T follicular helper cell (primary cell): ENCODE measurements at regions not wholly inside any gene's neighbourhood (a gene's known extent, or its start where the extent isn't known, plus 50 kb on each side); places are given as distances from the start of the nearest gene placed in this dataset.
"Not testable (repeated sequence)": the region's sequence is repeated elsewhere in the genome, so short reads cannot be mapped to it uniquely, and the experiment has no call there.

ENCODE experiments used
- DNase-seq: peaks from one replicate; pipeline ENCODE4 v3.0.0-alpha.2; 2020; ENCODE audit warnings: low read depth

GRCh38 chr1:58836408-58836807 lies 52.6 kb upstream of the JUN start:
- DNase-seq = no peak

GRCh38 chr1:58837886-58838285 lies 54.0 kb upstream of the JUN start:
- no peak for DNase-seq

GRCh38 chr1:58839147-58839795 lies 55.4 kb upstream of the JUN start:
- no peak for DNase-seq

GRCh38 chr1:58839846-58840835 lies 56.3 kb upstream of the JUN start:
- DNase-seq = no peak

DNA sequence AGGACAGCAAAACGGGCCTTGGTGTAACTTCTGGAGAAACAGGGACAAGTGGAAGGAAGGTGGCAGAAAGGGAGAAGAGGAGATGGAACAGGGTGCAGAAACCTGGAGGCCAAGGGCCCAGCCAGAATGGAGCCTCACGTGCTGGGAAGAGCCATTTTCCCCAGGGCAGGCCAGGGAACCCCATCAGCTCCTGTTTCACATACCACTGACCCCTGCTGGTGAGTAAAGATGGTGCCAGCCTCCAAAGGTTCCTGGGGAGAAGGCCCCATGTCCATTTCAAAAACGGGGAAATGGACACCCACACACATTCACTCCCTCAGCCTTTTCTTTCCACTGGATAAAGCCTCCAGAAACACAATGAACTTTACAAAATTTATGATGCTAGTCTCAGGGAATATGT lies 57.6 kb upstream of the JUN start:
- DNase-seq = peak; percentile 3

DNA sequence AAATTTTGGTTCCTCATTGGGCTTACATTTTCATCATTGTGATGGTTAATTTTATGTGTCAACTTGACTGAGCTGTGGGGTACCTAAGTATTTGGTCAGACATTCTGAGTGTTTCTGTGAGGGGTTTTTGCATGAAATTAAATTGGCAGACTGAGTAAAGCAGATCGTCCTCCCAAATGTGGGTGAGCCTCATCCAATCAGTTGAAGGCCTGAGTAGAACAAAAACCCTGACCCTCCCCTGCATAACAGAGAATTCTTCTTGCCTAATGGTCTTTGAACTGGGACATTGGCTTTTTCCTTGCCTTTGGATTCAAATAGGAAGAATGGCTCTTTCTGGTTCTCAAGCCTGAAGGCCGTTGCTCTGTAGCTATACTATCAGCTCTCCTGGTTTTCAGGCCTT lies 59.1 kb upstream of the JUN start:
- no peak for DNase-seq

DNA sequence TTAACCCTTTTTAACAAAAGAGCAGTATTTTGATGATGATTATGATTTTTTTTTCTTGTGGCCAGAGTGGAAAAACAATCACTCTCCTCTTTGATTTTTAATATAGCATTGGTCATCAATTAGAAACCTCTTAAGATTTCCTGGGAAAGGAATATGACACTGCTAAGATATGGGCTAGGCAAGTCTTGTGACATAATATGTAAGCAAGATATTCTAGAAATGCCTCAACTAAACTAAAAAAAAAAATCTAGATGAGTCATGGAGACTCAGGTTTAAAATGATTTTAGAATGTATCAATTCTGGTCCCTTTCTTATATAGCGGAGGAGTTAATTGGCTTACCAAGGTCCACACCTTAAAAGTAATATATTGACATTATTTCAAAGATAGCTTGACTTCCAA lies 60.3 kb upstream of the JUN start:
- no peak for DNase-seq

DNA sequence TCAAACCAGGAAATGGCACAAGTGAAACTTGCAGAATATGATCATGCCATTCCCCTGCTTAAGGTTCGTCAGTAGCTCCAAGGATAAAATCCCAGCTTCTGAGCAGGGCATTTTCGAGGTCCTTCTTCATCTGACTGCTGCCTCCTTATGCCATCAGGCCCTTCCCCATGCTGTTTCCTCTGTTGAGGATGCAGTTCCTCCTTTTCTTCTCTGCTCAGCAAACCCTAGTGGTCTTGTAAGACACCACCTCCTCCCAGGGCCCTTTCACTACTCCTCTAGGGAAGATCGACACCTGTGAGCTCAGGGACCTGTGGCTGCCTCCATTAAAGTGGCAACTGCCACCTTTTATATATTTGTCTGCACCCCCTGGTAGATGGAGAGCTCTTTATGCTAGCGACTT lies 62.1 kb upstream of the JUN start:
- DNase-seq = no peak

DNA sequence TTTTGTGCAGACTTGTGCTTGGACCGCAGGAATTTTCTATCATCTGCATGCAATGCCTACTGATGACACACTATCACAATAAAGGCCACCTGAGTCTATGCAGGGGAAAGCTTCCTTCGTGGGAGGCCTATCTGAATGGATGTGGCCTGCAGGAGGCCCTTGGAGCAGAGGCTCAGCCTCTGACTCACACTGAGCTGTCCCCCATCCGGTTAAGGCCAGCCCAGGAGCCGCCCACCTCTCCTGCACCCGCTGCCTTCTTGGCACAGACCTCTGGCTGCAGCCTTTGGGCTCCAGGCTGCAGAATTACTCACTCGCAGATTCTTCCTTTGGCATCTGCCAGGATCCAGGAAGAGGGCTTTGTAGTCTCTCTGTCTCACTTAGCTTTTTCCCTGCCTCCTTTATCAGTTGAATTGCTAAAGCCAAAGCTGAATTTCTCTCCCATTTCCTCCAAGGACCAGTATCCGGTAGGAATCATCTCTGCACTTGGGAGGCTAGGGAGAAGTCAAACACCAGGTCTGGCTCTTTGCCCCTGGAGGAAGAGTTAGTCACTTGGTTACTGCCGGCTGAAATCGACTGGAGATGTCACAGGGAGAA lies 65.1 kb upstream of the JUN start:
- DNase-seq = no peak

- DNase-seq = no peak
These were observed 65.7 kb upstream of the JUN start for GRCh38 chr1:58849551-58849950.

GRCh38 chr1:58850636-58851035 lies 66.8 kb upstream of the JUN start:
- DNase-seq = no peak

DNA sequence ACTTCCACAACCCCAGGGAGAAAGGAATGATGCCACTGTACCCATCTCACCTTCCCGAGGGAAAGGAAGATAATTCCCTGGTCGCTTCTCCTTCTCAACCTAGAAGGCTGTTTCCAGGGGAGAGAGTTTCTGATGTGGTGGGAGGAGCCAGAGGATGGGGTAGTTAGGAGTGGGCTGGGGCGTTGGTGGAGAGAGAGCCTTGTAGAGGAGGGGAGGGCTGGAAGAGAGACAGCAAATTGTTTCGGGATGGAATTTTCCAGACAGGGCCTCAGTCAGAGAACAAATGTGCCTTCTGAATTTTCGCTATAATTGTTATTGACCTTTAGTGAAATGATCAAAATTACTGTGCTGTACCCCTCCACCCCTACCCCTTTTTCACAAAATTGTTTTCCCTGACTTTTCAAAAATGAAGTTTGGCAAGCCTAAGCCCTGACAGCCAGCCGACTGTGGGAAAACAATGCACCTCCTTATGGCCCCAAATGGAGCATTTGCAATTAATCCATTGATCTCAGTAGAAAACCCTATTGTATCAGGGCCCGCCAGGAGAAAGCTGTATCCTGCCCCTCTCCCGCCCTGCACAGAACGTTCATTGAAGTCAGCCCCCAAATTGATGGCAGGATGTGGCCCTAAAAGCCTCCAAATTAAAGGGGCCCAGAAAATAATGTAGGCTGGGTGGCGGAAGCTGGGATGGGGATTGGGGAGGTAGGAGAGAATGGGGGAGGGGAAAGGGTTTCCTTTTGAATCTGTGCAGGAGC lies 69.1 kb upstream of the JUN start:
- no peak for DNase-seq

GRCh38 chr1:58854576-58854975 lies 70.7 kb upstream of the JUN start:
- DNase-seq = no peak

DNA sequence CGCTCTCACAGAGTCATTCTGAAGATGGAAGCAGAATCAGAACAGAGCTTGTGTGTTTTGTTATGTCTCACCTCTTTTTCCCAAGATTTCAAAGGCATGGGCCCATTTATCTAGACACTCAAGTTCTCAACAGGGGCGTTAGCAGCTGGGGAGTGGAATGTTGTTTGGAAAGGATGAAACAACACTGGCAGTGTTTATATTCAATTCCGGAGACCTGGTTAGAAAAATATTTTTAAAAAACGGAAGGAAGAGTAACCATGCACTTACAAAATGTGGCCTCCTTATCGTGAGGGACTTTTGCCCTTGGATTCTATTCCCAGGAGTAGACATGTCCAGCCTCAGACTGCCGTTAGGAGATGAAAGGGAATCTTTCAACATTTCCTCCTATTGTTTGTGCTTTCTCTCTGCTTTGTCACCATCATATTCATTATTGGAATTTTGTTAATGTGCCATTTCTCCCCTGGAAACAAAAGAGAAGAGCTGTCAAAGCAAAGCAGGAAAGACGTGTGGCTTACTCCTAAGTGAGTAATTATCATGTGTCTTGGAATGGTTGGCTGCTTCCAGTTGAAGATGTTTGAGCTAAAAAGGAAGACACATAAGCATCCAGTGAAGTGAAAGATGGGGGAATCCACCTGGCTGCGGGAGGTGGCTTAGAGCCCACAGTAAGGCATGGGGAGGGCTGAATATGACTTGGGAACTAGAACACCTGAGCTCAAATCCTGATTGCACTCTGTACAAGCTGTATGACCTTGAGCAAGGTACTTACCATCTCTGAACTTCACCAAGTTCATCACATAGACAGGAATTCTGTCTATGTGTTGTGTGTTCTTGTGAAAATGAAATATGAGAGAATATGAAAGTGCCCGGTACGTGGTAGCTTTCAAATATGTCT lies 71.7 kb upstream of the JUN start:
- DNase-seq = no peak

GRCh38 chr1:58856281-58856680 lies 72.4 kb upstream of the JUN start:
- DNase-seq = not testable (repeated sequence)

- no peak for DNase-seq
These were observed 74.1 kb upstream of the JUN start for GRCh38 chr1:58857680-58858673.

DNA sequence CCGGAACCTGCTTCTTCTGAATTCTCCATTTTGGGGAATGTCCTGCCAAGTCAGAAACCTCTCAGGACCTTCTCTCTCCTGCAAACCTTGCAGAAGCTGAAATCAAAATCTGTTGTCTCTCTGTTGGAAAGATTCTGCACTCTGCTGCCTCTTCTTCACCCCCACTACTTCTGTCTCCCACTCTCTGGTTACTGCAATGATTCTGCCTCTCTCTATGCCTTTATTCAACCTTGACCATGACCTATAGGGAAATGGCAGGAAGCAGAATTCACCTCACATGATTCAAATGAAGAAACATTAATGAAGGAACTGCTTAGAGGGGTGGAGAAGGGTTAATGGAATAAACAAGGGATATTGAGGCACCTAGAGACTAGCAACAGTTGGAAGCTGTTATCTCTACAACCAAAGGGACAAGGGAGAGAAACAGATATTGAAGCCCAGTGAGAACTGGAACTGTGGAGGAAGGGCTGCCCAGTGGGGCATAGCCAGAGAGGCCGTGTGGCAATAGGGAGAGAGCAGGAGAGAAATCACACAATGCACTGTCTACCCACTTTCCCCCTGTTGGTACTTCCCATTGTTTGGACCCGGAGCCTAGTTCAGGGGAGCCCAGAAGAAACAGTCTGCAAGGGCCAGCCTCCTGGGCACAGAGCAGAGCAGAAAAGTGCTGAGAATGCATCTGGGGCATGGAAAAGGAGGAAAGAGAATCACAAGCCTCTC lies 76.1 kb upstream of the JUN start:
- no peak for DNase-seq

GRCh38 chr1:58861076-58861475 lies 77.2 kb upstream of the JUN start:
- DNase-seq = no peak

GRCh38 chr1:58861506-58861905 lies 77.7 kb upstream of the JUN start:
- DNase-seq = no peak
